Gastroesophageal sphincter (tissue), 3 donors: ENCODE measurements at regions not wholly inside any gene's neighbourhood (a gene's known extent, or its start where the extent isn't known, plus 50 kb on each side); places are given as distances from the start of the nearest gene placed in this dataset.

Source experiments
- EP300 ChIP-seq: sonication (generic); formaldehyde crosslinking; IDR thresholded peaks from one replicate; pipeline ENCODE4 v1.6.1; 2017; ENCODE audit warnings: antibody characterized with exemption, mild to moderate bottlenecking
- POLR2A ChIP-seq, 2 donors: fragments of 450-650 bp; IDR thresholded peaks; one replicate each; pipeline ENCODE4 v1.6.1; 2017; ENCODE audit warnings: antibody characterized with exemption in 2 of 2, mild to moderate bottlenecking in 2 of 2, moderate library complexity in 1 of 2
- POLR2AphosphoS5 ChIP-seq: sonication (generic); formaldehyde crosslinking; IDR thresholded peaks from one replicate; pipeline ENCODE4 v1.6.1; 2017; ENCODE audit warnings: antibody characterized with exemption
- TF ChIP-seq, protein P1 (sequence below), 4 experiments: fragments of 200-600 bp in 2 of 4; fragments of 450-650 bp in 2 of 4; sonication (generic) in 1 of 4; IDR thresholded peaks; one replicate each; pipeline ENCODE4 v1.5.1; 2017 to 2019; ENCODE audit warnings: antibody characterized with exemption in 4 of 4, mild to moderate bottlenecking in 2 of 4, moderate library complexity in 2 of 4

GRCh38 chr21:16058896-16059295 is 329.1 kb downstream of the USP25 start:
- TF ChIP-seq, protein P1, sequence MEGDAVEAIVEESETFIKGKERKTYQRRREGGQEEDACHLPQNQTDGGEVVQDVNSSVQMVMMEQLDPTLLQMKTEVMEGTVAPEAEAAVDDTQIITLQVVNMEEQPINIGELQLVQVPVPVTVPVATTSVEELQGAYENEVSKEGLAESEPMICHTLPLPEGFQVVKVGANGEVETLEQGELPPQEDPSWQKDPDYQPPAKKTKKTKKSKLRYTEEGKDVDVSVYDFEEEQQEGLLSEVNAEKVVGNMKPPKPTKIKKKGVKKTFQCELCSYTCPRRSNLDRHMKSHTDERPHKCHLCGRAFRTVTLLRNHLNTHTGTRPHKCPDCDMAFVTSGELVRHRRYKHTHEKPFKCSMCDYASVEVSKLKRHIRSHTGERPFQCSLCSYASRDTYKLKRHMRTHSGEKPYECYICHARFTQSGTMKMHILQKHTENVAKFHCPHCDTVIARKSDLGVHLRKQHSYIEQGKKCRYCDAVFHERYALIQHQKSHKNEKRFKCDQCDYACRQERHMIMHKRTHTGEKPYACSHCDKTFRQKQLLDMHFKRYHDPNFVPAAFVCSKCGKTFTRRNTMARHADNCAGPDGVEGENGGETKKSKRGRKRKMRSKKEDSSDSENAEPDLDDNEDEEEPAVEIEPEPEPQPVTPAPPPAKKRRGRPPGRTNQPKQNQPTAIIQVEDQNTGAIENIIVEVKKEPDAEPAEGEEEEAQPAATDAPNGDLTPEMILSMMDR (IDR thresholded peaks at IDR 0.05): no peak
- TF ChIP-seq POLR2A (IDR thresholded peaks at IDR 0.05) (no peak), EP300 (no peak), POLR2AphosphoS5 (no peak)
